ENCODE measurements at regions not wholly inside any gene's neighbourhood (a gene's known extent, or its start where the extent isn't known, plus 50 kb on each side); places are given as distances from the start of the nearest gene placed in this dataset.

- Mint-ChIP-seq H3K9me3 (no peaks in the 10 kb centered on the region), H3K4me3 (no peak overlapping the region), H3K27ac (no peak overlapping the region), H3K27me3 (no peaks in the 10 kb centered on the region), H3K4me1 (no peaks in the 10 kb centered on the region), H3K36me3 (no peaks in the 10 kb centered on the region)
- no peak for DNase-seq
- CTCF ChIA-PET = interaction anchor here (0.5 kb wide), 1 partner anchor 394 kb away, joined by 3 read pairs; no protein-coding TSS in a partner anchor
Observed at GRCh38 chr12:82040987-82041743, 282.0 kb upstream of the PPFIA2 start.

- H3K27ac Mint-ChIP-seq = no peak overlapping the region
- peaks cover 2% of the 10 kb centered on the region for H3K9me3 Mint-ChIP-seq
- DNase-seq = no peak
- H3K27me3 Mint-ChIP-seq = no peaks in the 10 kb centered on the region
- no peaks in the 10 kb centered on the region for H3K36me3 Mint-ChIP-seq
- CTCF ChIA-PET = no interaction called here
- no peaks in the 10 kb centered on the region for H3K4me1 Mint-ChIP-seq
- H3K4me3 Mint-ChIP-seq = no peak overlapping the region
Observed at GRCh38 chr12:82034769-82035168, 275.6 kb upstream of the PPFIA2 start.

GRCh38 chr12:82029936-82030335 lies 270.8 kb upstream of the PPFIA2 start:
- DNase-seq = no peak
- CTCF ChIA-PET = interaction anchor here (0.7 kb wide), 1 partner anchor 191 kb away, joined by 3 read pairs; no protein-coding TSS in a partner anchor
- Mint-ChIP-seq H3K4me1 (no peaks in the 10 kb centered on the region), H3K4me3 (no peak overlapping the region), H3K27me3 (no peaks in the 10 kb centered on the region), H3K9me3 (no peaks in the 10 kb centered on the region), H3K36me3 (no peaks in the 10 kb centered on the region), H3K27ac (no peak overlapping the region)

DNA sequence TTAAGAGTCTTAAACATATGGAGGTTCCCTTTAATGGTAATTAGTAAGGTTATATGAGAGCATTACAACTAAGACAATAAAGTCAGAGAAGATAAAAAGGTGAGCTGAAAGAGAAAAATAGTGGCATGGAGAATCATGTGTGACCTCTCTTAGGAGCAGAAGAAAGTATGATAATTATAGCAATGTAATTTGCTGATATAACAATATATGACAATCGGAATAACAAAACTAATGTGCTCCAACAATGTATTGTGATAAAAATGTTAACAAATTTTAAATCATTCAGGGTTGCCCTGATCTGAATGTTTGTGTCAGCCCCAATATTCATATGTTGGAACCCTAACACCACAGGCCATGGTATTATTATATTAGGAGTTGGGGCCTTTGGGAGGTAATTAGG lies 269.6 kb upstream of the PPFIA2 start:
- no peak overlapping the region for H3K4me3 Mint-ChIP-seq
- CTCF ChIA-PET = no interaction called here
- H3K36me3 Mint-ChIP-seq = no peaks in the 10 kb centered on the region
- H3K27me3 Mint-ChIP-seq = no peaks in the 10 kb centered on the region
- no peak overlapping the region for H3K27ac Mint-ChIP-seq
- DNase-seq = no peak
- no peaks in the 10 kb centered on the region for H3K9me3 Mint-ChIP-seq
- no peaks in the 10 kb centered on the region for H3K4me1 Mint-ChIP-seq

GRCh38 chr12:82027612-82028011 lies 268.5 kb upstream of the PPFIA2 start:
- CTCF ChIA-PET = no interaction called here
- H3K4me1 Mint-ChIP-seq = no peaks in the 10 kb centered on the region
- no peak for DNase-seq
- no peaks in the 10 kb centered on the region for H3K9me3 Mint-ChIP-seq
- H3K4me3 Mint-ChIP-seq = no peak overlapping the region
- H3K27me3 Mint-ChIP-seq = no peaks in the 10 kb centered on the region
- no peak overlapping the region for H3K27ac Mint-ChIP-seq
- no peaks in the 10 kb centered on the region for H3K36me3 Mint-ChIP-seq

GRCh38 chr12:82025462-82025861 lies 266.3 kb upstream of the PPFIA2 start:
- H3K36me3 Mint-ChIP-seq = no peaks in the 10 kb centered on the region
- CTCF ChIA-PET = no interaction called here

DNA sequence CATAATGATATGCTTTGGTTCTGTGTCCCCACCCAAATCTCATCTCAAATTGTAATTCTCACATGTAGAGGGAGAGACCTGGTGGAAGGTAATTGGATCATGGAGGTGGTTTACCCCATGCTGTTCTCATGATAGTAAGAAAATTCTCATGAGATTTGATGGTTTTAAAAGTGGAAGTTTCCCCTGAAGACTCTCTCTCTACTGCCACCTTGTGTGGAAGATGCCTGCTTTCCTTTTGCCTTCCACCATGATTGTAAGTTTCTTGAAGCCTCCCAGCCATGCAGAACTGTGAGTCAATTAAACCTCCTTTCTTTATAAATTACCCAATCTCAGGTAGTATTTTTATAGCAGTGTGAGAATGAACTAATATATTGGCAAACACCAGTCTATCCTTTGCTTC lies 260.4 kb upstream of the PPFIA2 start:
- DNase-seq = peak; percentile 21
- no peaks in the 10 kb centered on the region for H3K4me1 Mint-ChIP-seq
- H3K27me3 Mint-ChIP-seq = no peaks in the 10 kb centered on the region
- no peak overlapping the region for H3K4me3 Mint-ChIP-seq
- H3K9me3 Mint-ChIP-seq = peaks cover 5% of the 10 kb centered on the region
- H3K36me3 Mint-ChIP-seq = no peaks in the 10 kb centered on the region
- CTCF ChIA-PET = no interaction called here
- H3K27ac Mint-ChIP-seq = no peak overlapping the region

More at GRCh38 chr12:82025462-82025861, 266.3 kb upstream of the PPFIA2 start:
- Mint-ChIP-seq H3K4me3 (no peak overlapping the region), H3K4me1 (no peaks in the 10 kb centered on the region), H3K27me3 (no peaks in the 10 kb centered on the region), H3K27ac (no peak overlapping the region), H3K9me3 (no peaks in the 10 kb centered on the region)
- no peak for DNase-seq

DNA sequence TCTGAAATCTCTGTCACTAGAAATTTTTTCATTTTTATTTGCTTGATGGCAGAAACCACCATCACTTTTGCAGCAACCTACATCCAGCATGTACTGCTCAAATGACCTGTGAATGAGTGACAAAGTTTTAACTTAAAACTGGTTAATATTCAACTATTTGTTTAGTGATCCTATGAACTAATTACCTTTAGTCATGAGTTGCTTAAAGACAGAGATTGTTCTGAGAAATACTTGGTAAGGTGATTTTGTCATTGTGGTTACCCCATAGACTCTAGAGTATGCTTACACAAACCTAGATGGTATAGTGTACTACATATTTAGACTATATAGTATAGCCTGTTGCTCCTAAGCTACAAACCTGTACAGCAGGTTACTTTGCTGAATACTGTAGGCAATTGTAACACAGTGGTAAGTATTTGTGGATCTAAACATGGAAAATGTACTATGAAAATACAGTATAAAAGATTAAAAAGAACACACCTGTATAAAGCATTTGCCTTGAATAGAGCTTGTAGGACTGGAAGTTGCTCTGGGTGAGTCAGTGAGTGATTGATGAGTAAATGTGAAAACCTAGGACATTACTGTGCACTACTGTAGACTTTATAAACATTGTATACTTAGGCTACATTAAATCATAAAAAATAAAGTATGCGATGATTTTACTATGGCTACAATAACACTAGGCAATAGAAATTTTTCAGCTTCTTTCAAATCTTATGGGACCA lies 256.6 kb upstream of the PPFIA2 start:
- Mint-ChIP-seq H3K36me3 (no peaks in the 10 kb centered on the region), H3K27ac (no peak overlapping the region), H3K9me3 (peaks cover 5% of the 10 kb centered on the region), H3K4me1 (no peaks in the 10 kb centered on the region), H3K27me3 (no peaks in the 10 kb centered on the region), H3K4me3 (no peak overlapping the region)
- CTCF ChIA-PET = no interaction called here
- no peak for DNase-seq

DNA sequence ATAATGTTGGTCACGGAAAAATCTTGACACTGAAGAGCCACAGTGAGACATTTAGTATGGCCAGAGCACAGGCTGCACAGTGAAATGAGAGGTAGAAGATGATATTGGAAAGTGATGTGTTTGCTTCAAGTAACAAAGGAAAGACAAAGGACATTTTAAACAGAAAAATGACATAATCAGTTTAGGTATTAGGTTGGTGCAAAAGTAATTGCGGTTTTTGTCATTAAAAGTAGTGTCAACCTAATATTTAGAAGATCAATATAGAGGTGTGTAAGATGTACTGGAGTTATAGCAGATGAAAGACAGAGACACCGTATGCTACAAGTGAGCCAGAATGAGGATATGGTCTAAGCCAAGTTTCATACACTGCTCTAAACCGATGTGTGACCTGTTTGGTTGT lies 253.0 kb upstream of the PPFIA2 start:
- no peak overlapping the region for H3K4me3 Mint-ChIP-seq
- CTCF ChIA-PET = no interaction called here
- no peaks in the 10 kb centered on the region for H3K4me1 Mint-ChIP-seq
- no peaks in the 10 kb centered on the region for H3K36me3 Mint-ChIP-seq
- DNase-seq = no peak
- no peaks in the 10 kb centered on the region for H3K9me3 Mint-ChIP-seq
- H3K27ac Mint-ChIP-seq = no peak overlapping the region
- H3K27me3 Mint-ChIP-seq = no peaks in the 10 kb centered on the region

- Mint-ChIP-seq H3K36me3 (no peaks in the 10 kb centered on the region), H3K4me1 (no peaks in the 10 kb centered on the region), H3K4me3 (no peak overlapping the region), H3K27ac (no peak overlapping the region), H3K27me3 (no peaks in the 10 kb centered on the region), H3K9me3 (no peaks in the 10 kb centered on the region)
- no peak for DNase-seq
- CTCF ChIA-PET = no interaction called here
Observed at GRCh38 chr12:82009524-82009923, 250.4 kb upstream of the PPFIA2 start.

DNA sequence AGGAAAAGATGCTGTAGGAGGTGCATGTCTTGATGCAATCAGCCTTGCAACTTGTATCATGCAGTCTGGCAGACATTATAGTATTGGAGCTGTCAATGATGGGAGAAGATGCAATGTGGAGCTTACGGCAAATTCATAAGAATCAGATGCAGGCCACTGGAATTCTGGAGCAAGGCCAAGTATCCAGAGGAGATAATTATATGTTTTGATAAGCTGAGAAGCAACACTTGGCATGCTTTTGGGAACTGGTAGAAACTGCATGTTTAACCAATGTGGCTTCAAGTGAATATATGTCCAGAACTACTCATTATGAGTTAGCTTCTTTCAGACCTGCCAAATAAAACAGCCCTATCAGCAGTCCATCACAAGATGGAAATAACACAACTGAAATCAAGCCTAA lies 249.1 kb upstream of the PPFIA2 start:
- H3K9me3 Mint-ChIP-seq = no peaks in the 10 kb centered on the region
- CTCF ChIA-PET = interaction anchor here (2.1 kb wide), 1 partner anchor 16 kb away, joined by 5 read pairs; no protein-coding TSS in a partner anchor
- no peaks in the 10 kb centered on the region for H3K4me1 Mint-ChIP-seq
- no peaks in the 10 kb centered on the region for H3K27me3 Mint-ChIP-seq
- H3K27ac Mint-ChIP-seq = no peak overlapping the region
- no peaks in the 10 kb centered on the region for H3K36me3 Mint-ChIP-seq
- no peak overlapping the region for H3K4me3 Mint-ChIP-seq
- no peak for DNase-seq

DNA sequence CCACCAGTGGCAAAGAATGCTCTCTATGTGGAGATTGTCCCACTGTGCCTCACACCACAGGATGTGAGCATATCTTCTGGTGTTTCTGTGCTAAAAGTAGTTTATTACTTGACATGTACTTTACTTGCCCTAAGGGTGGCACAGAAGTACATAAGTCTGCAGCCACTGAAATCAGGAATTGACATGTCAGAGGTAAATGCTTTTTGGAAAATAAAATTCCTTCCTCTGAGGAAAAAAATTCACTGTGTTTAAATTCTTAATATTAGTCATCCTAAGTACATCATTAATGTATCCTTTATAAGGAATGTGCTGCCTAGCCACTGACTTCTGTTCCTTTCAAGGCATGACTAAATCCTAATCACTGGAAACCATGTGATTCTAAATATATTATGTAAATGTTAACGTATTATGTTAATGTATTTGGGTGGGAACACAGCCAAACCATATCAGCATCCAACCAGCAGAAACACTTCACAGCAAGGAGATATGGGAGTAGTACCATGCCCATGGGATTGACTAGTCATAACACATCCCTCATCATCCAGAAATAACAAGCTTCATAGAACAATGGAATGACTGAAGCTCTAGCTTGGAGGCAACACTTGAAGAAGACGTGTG lies 239.7 kb upstream of the PPFIA2 start:
- DNase-seq = no peak
- H3K36me3 Mint-ChIP-seq = no peaks in the 10 kb centered on the region
- H3K4me3 Mint-ChIP-seq = no peak overlapping the region
- H3K27ac Mint-ChIP-seq = no peak overlapping the region
- CTCF ChIA-PET = no interaction called here
- H3K9me3 Mint-ChIP-seq = no peaks in the 10 kb centered on the region
- no peaks in the 10 kb centered on the region for H3K27me3 Mint-ChIP-seq
- H3K4me1 Mint-ChIP-seq = no peaks in the 10 kb centered on the region

GRCh38 chr12:81992461-81992860 lies 233.3 kb upstream of the PPFIA2 start:
- no peak overlapping the region for H3K4me3 Mint-ChIP-seq
- no peaks in the 10 kb centered on the region for H3K9me3 Mint-ChIP-seq
- CTCF ChIA-PET = interaction anchor here (0.6 to 1.9 kb wide), 11 partner anchors 13 to 427 kb away, joined by 3 to 14 read pairs (median 4); no protein-coding TSS in a partner anchor
- H3K36me3 Mint-ChIP-seq = no peaks in the 10 kb centered on the region
- no peak overlapping the region for H3K27ac Mint-ChIP-seq
- H3K27me3 Mint-ChIP-seq = no peaks in the 10 kb centered on the region
- peak; percentile 65 for DNase-seq
- peaks cover 5% of the 10 kb centered on the region for H3K4me1 Mint-ChIP-seq

- Mint-ChIP-seq H3K36me3 (no peaks in the 10 kb centered on the region), H3K27ac (no peak overlapping the region), H3K4me1 (peaks cover 5% of the 10 kb centered on the region), H3K9me3 (no peaks in the 10 kb centered on the region), H3K27me3 (no peaks in the 10 kb centered on the region), H3K4me3 (no peak overlapping the region)
- CTCF ChIA-PET = interaction anchor here (0.9 to 1.9 kb wide), 9 partner anchors 13 to 381 kb away, joined by 3 to 14 read pairs (median 4); no protein-coding TSS in a partner anchor
- DNase-seq = no peak
Observed at GRCh38 chr12:81991868-81992267, 232.7 kb upstream of the PPFIA2 start.

Measured in activated naive CD4-positive, alpha-beta T cell treated with anti-CD3 and anti-CD28 coated beads, Interleukin-2, amount 10 ng/mL, durations not matched to agents 7 days and 5 days (primary cell).